Liver (tissue), 8 donors: ENCODE measurements at regions not wholly inside any gene's neighbourhood (a gene's known extent, or its start where the extent isn't known, plus 50 kb on each side); places are given as distances from the start of the nearest gene placed in this dataset.

Source experiments
- DNase-seq: peaks from one replicate; pipeline ENCODE4 v3.0.0-alpha.2; 2017; ENCODE audit warnings: low spot score
- H3K27ac ChIP-seq, 2 donors: one replicate each; pipeline ENCODE4 v1.7.0; 2013; ENCODE audit warnings: inconsistent platforms in 2 of 2, low read length in 2 of 2, control low read depth in 1 of 2, low read depth in 1 of 2, mild to moderate bottlenecking in 1 of 2
- H3K27me3 ChIP-seq, 4 donors: one replicate each; pipeline versions ENCODE4 v1.6.1 to v1.7.0; 2013; ENCODE audit warnings: low read length in 3 of 4, inconsistent platforms in 1 of 4, mild to moderate bottlenecking in 1 of 4, moderate library complexity in 1 of 4; ENCODE audit not compliant: control insufficient read depth in 4 of 4, insufficient read depth in 4 of 4
- H3K36me3 ChIP-seq, 4 donors: one replicate each; pipeline versions ENCODE4 v1.6.1 to v1.7.0; 2013; ENCODE audit warnings: low read length in 3 of 4, mild to moderate bottlenecking in 3 of 4, low read depth in 1 of 4, moderate library complexity in 1 of 4; ENCODE audit not compliant: control insufficient read depth in 4 of 4, insufficient read depth in 3 of 4
- H3K4me1 ChIP-seq, 4 donors: one replicate each; pipeline versions ENCODE4 v1.6.1 to v1.7.0; 2013; ENCODE audit warnings: low read length in 3 of 4, mild to moderate bottlenecking in 3 of 4, moderate library complexity in 1 of 4; ENCODE audit not compliant: control insufficient read depth in 4 of 4, insufficient read depth in 4 of 4
- H3K4me3 ChIP-seq, 3 donors: one replicate each; pipeline versions ENCODE4 v1.6.1 to v1.7.0; 2013; ENCODE audit warnings: low read length in 3 of 3, control low read depth in 1 of 3, low read depth in 1 of 3, mild to moderate bottlenecking in 1 of 3
- H3K9ac ChIP-seq, 2 donors: one replicate each; pipeline ENCODE4 v1.7.0; 2013; ENCODE audit warnings: low read length in 2 of 2, mild to moderate bottlenecking in 2 of 2, moderate library complexity in 2 of 2, control low read depth in 1 of 2, low read depth in 1 of 2
- H3K9me3 ChIP-seq, 4 donors: one replicate each; pipeline versions ENCODE4 v1.6.1 to v1.7.0; 2013; ENCODE audit warnings: low read length in 3 of 4; ENCODE audit not compliant: control insufficient read depth in 4 of 4
- ATF3 ChIP-seq: IDR thresholded peaks from 2 replicates; pipeline ENCODE4 v1.6.1; 2016; ENCODE audit warnings: antibody characterized with exemption
- CTCF ChIP-seq: fragments of 150-350 bp; IDR thresholded peaks from 2 replicates; pipeline ENCODE4 v1.5.1; 2017; ENCODE audit warnings: improper control_type of control experiment, low read depth, low read length; ENCODE audit not compliant: missing input control
- EGR1 ChIP-seq, 2 donors: IDR thresholded peaks; 2 replicates each; pipeline ENCODE4 v1.6.1; 2016 to 2018; ENCODE audit warnings: antibody characterized with exemption in 2 of 2, low read depth in 2 of 2
- FOXA1 ChIP-seq: IDR thresholded peaks from 2 replicates; pipeline ENCODE4 v1.6.1; 2016; ENCODE audit warnings: antibody characterized with exemption
- FOXA2 ChIP-seq: IDR thresholded peaks from 2 replicates; pipeline ENCODE4 v1.6.1; 2016; ENCODE audit warnings: antibody characterized with exemption
- GABPA ChIP-seq, 2 donors: IDR thresholded peaks in 1 of 2; conservative IDR thresholded peaks in 1 of 2; 2 replicates each; pipeline ENCODE4 v1.6.1; 2016; ENCODE audit warnings: antibody characterized with exemption in 2 of 2, mild to moderate bottlenecking in 1 of 2, moderate library complexity in 1 of 2
- HNF4A ChIP-seq, 2 donors: conservative IDR thresholded peaks; 2 replicates each; pipeline ENCODE4 v1.6.1; 2016; ENCODE audit warnings: antibody characterized with exemption in 2 of 2, mild to moderate bottlenecking in 2 of 2
- HNF4G ChIP-seq: IDR thresholded peaks from 2 replicates; pipeline ENCODE4 v1.6.1; 2016; ENCODE audit warnings: antibody characterized with exemption
- JUND ChIP-seq, 2 donors: IDR thresholded peaks; 2 replicates each; pipeline ENCODE4 v1.6.1; 2016; ENCODE audit warnings: antibody characterized with exemption in 2 of 2
- MAX ChIP-seq: IDR thresholded peaks from 2 replicates; pipeline ENCODE4 v1.6.1; 2016; ENCODE audit warnings: antibody characterized with exemption
- NR2F2 ChIP-seq: IDR thresholded peaks from 2 replicates; pipeline ENCODE4 v1.6.1; 2016; ENCODE audit warnings: antibody characterized with exemption
- RAD21 ChIP-seq, 2 donors: IDR thresholded peaks; 2 replicates each; pipeline ENCODE4 v1.6.1; 2016; ENCODE audit warnings: antibody characterized with exemption in 2 of 2, mild to moderate bottlenecking in 2 of 2
- REST ChIP-seq: IDR thresholded peaks from 2 replicates; pipeline ENCODE4 v1.6.1; 2016; ENCODE audit warnings: antibody characterized with exemption, mild to moderate bottlenecking
- SP1 ChIP-seq: IDR thresholded peaks from 2 replicates; pipeline ENCODE4 v1.6.1; 2018; ENCODE audit warnings: antibody characterized with exemption, mild to moderate bottlenecking
- TAF1 ChIP-seq: conservative IDR thresholded peaks from 2 replicates; pipeline ENCODE4 v1.6.1; 2016; ENCODE audit warnings: antibody characterized with exemption, mild to moderate bottlenecking
- YY1 ChIP-seq: IDR thresholded peaks from 2 replicates; pipeline ENCODE4 v1.6.1; 2016; ENCODE audit warnings: antibody characterized with exemption, mild to moderate bottlenecking
- ZBTB33 ChIP-seq: IDR thresholded peaks from 2 replicates; pipeline ENCODE4 v1.6.1; 2016; ENCODE audit warnings: antibody characterized with exemption
- WGBS: extraction: QIAGEN DNeasy Blood & Tissue Kit; methylation state at CpG from one replicate; pipeline ENCODE4 v1.1.7; 2013; 5-methylcytosine and 5-hydroxymethylcytosine counted together
- donor health status: healthy.
- donor health status: healthy.
- donor health status: healthy.
- donor health status: healthy.
- donor health status: healthy.

- TF ChIP-seq REST (no peak), FOXA1 (no peak), JUND (IDR thresholded peaks at IDR 0.05) (no peak), EGR1 (IDR thresholded peaks at IDR 0.05; ENCODE audit: low read depth in 2 of 2) (no peak), FOXA2 (no peak), HNF4G (no peak)
Measured at GRCh38 chr2:185145316-185146121, 547.2 kb downstream of the ZNF804A start (continued).

GRCh38 chr2:185147361-185147760, 549.0 kb downstream of the ZNF804A start:
- TF ChIP-seq GABPA (IDR thresholded peaks at IDR 0.05 in 1 of 2, conservative IDR thresholded peaks at IDR 0.05 in 1 of 2) (no peak), NR2F2 (no peak), ATF3 (no peak), CTCF (no peak)
- H3K9me3 ChIP-seq: no peaks in the 10 kb centered on the region
- no peaks in the 10 kb centered on the region for H3K27me3 ChIP-seq
- H3K27ac ChIP-seq: no peak overlapping the region
- no peaks in the 10 kb centered on the region for H3K4me1 ChIP-seq
- no peak overlapping the region for H3K9ac ChIP-seq
- no peak overlapping the region for H3K4me3 ChIP-seq
- 65% methylated on average over 1 of the region's 1 CpG for WGBS
- DNase-seq: no peak
- H3K36me3 ChIP-seq: no peaks in the 10 kb centered on the region

GRCh38 chr2:185152186-185152585, 553.9 kb downstream of the ZNF804A start:
- no peak for DNase-seq
- no peaks in the 10 kb centered on the region for H3K9me3 ChIP-seq
- TF ChIP-seq YY1 (no peak), HNF4G (no peak), ZBTB33 (no peak), NR2F2 (no peak), SP1 (no peak), EGR1 (IDR thresholded peaks at IDR 0.05; ENCODE audit: low read depth in 2 of 2) (no peak), JUND (IDR thresholded peaks at IDR 0.05) (no peak), RAD21 (IDR thresholded peaks at IDR 0.05) (no peak), HNF4A (conservative IDR thresholded peaks at IDR 0.05) (no peak), CTCF (no peak), TAF1 (no peak), MAX (no peak)
- no peaks in the 10 kb centered on the region for H3K36me3 ChIP-seq
- H3K4me1 ChIP-seq: no peaks in the 10 kb centered on the region
- no peak overlapping the region for H3K27ac ChIP-seq
- no peak overlapping the region for H3K9ac ChIP-seq
- 68% methylated on average over 3 of the region's 3 CpGs for WGBS
- no peak overlapping the region for H3K4me3 ChIP-seq
- no peaks in the 10 kb centered on the region for H3K27me3 ChIP-seq
